Coronary artery (tissue), 2 donors: ENCODE measurements at regions not wholly inside any gene's neighbourhood (a gene's known extent, or its start where the extent isn't known, plus 50 kb on each side); places are given as distances from the start of the nearest gene placed in this dataset.

Source experiments
- DNase-seq: peaks from one replicate; pipeline ENCODE4 v3.0.0-alpha.2; 2017; ENCODE audit warnings: low spot score
- H3K27ac ChIP-seq, 2 donors: fragments of 200-600 bp; sonication (generic); one replicate each; pipeline ENCODE4 v1.5.1; 2016 to 2019
- H3K4me3 ChIP-seq: fragments of 200-600 bp; sonication (generic); 2 replicates; pipeline ENCODE4 v1.5.1; 2016; ENCODE audit warnings: mild to moderate bottlenecking, moderate library complexity
- CTCF ChIP-seq: fragments of 200-600 bp; sonication (generic); IDR thresholded peaks from one replicate; pipeline ENCODE4 v1.5.1; 2019; ENCODE audit warnings: antibody characterized with exemption

- no peak overlapping the region for H3K4me3 ChIP-seq
- TF ChIP-seq CTCF, result no peak
- no peak for DNase-seq
- H3K27ac ChIP-seq, result no peak overlapping the region
Observed at GRCh38 chr12:105906561-105906960, 232.2 kb downstream of the NUAK1 start.

- DNase-seq, result no peak
- Histone ChIP-seq H3K4me3 (no peak overlapping the region), H3K27ac (no peak overlapping the region)
- no peak for TF ChIP-seq CTCF
Observed at GRCh38 chr12:105907982-105908381, 230.8 kb downstream of the NUAK1 start.

- DNase-seq, result no peak
- no peak overlapping the region for H3K4me3 ChIP-seq
- no peak overlapping the region for H3K27ac ChIP-seq
- TF ChIP-seq CTCF, result no peak
Observed at GRCh38 chr12:105910030-105910429, 228.7 kb downstream of the NUAK1 start.

GRCh38 chr12:105911966-105912365, 226.8 kb downstream of the NUAK1 start:
- Histone ChIP-seq H3K27ac (no peak overlapping the region), H3K4me3 (no peak overlapping the region)
- no peak for TF ChIP-seq CTCF
- no peak for DNase-seq

- Histone ChIP-seq H3K4me3 (no peak overlapping the region), H3K27ac (no peak overlapping the region)
- TF ChIP-seq CTCF, result no peak
- DNase-seq, result no peak
Observed at GRCh38 chr12:105912882-105913678, 225.7 kb downstream of the NUAK1 start.

- DNase-seq, result no peak
- no peak overlapping the region for H3K27ac ChIP-seq
- no peak overlapping the region for H3K4me3 ChIP-seq
Observed at GRCh38 chr12:105915997-105916759, 222.6 kb downstream of the NUAK1 start.

More at GRCh38 chr12:105915997-105916759, 222.6 kb downstream of the NUAK1 start:
- TF ChIP-seq CTCF, result no peak
